Glomerular visceral epithelial cell (primary cell): ENCODE measurements at regions not wholly inside any gene's neighbourhood (a gene's known extent, or its start where the extent isn't known, plus 50 kb on each side); places are given as distances from the start of the nearest gene placed in this dataset.

ENCODE experiments used
- DNase-seq: peaks from one replicate; pipeline ENCODE4 v3.0.0-alpha.2; 2016; ENCODE audit errors: extremely low spot score

DNA sequence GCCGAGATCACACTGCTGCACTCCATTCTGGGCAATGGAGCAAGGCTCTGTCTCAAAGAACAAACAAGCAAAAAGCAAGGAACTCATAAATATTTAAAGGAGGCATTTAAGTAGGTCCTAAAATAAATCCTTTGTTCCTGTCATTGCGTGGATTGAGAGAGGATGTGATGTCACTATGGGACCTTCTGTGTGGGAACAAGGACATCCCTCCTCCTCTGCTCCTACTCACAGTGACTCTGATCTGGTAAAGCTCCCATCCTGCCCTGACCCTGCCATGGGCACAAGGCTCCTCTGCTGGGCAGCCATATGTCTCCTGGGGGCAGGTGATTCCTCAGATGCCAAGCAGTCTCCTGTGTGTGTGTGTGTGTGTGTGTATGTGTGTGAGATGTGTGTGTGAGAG, 74.1 kb upstream of the PRSS58 start:
- DNase-seq = no peak

DNA sequence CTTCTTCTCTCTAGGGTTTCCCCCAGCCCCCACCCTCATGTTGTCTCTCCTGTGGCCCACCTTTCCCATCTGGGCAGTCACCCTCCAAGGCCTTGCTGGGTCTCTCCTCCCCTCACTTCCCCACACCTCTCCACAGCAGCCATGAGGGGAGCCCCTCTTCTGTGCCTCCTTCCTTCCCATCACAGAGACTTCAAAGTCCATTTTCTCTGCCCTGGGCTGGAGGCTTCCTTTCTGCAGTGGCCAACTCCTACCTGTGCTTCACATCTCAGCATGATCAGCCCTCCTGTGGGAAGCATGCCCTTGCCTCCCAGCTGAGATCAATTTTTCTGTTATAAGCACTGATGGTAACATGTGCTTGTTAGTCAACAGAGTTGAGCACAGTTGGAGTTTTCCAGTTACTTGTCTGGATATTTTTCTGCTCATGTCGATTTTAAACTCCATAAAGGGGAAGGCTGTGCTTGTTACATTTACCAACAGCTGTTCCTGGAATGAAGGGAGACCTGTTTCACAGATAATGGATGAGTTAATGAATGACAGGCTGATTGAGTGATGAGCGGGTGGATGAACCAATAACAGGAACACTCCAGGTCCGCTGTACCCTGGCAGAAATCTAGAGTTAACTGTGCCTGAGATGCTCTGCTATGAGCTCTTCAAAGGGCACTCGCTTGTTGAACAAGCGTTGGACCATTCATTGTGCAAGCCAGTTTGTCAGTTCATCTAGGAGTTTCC, 71.4 kb upstream of the PRSS58 start:
- no peak for DNase-seq

DNA sequence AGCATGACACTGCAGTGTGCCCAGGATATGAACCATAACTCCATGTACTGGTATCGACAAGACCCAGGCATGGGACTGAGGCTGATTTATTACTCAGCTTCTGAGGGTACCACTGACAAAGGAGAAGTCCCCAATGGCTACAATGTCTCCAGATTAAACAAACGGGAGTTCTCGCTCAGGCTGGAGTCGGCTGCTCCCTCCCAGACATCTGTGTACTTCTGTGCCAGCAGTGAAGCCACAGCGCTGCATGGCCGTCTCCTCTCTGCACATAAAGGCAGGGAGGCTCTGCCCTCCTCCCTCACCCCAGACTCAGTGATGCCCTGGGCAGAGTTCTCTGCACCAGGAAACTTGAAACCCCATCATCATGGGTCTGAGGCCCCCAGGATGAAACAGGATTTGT, 70.7 kb upstream of the PRSS58 start:
- no peak for DNase-seq

DNA sequence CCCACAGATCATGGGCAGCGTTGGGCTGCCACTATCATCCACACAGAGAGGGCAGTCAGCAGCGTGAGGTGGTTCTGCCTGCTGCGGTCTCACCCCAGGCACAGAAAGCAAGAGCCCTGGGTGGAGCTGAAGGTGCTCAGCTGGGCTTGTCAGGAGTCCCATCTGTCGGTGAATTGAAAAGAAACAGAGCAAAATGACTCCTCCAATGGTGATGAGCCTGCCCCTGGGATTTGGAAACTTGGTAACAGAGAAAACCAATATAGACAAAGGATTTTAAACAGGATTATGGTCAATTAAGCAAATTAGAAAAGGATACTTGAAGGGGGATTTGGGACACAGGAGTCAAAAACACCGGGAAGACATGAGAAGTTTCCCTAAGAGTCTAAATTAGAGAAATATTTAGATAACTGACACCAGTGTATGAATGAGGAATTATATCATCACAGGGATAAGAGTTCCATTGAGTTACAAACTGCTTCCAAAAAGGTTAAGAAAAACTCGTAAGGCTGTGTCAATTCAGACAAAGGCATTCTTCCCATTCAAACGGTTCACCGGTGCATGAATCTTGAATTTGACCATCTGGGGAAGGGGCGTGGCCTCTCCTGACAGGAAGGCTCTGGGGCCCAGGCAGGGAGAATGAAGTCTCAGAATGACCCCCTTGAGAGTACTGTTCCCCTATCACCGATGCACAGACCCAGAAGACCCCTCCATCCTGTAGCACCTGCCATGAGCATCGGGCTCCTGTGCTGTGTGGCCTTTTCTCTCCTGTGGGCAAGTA, 70.0 kb upstream of the PRSS58 start:
- no peak for DNase-seq

DNA sequence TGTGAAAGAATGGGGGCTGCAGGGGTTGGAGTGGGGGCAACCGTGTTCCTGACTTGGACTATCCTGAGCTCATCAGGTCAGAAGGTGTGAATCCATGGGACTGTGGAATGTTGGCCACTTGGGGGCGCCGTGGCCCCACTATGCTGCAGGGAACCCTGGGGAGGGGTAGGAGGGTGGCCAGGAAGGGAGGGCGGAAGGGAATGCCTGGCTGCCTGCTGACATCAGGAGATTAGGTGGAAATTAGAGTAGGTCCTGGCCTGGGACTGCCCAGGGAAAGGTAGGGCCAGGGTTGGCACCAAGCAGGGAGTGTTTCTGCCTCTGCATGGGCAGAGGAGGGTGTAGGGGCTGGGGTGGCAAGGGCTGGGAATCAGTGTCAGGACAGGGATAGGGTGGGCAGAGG, 65.8 kb upstream of the PRSS58 start:
- DNase-seq = no peak

DNA sequence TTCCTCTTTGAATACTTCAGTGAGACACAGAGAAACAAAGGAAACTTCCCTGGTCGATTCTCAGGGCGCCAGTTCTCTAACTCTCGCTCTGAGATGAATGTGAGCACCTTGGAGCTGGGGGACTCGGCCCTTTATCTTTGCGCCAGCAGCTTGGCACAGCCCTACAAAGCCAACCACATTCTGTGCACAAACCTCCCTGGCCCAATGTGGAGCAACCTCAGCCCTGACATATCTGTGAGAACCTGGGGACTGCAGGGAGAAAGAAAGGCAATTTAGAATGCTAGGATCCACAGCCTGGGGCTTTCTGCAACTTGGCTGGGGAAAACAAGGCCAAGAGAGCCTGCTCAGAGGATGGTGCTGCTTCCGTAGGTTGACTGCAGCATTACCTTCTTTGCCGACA, 63.5 kb upstream of the PRSS58 start:
- no peak for DNase-seq

DNA sequence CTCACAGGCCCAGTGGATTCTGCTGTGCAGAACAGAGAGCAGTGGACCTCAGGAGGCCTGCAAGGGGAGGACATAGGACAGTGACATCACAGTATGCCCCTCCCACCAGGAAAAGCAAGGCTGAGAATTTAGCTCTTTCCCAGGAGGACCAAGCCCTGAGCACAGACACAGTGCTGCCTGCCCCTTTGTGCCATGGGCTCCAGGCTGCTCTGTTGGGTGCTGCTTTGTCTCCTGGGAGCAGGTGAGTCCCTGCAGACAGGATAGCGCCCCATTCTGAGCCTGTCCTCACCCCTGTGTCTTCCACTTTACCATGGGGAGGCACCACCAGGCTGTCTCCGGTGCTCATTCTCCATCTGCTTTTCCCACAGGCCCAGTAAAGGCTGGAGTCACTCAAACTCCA, 63.0 kb upstream of the PRSS58 start:
- no peak for DNase-seq

DNA sequence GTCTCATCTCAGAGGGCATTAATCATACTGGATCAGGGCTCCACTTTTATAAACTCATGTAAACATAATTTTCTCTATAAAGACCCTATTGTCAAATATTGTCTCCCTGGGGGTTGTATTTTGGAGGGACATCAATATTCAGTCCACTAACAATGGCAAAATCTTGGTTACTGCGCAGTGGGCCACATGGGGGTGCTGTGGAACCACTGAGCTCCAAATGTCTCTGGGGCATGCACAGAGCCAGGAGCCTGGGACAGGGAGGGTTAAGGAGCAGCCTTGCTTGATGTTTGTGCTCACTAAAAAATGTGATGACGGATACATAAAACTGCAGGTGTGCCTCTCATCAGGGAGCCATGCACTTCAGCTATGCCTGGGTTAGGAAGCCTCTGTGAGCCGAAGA, 62.1 kb upstream of the PRSS58 start:
- no peak for DNase-seq

DNA sequence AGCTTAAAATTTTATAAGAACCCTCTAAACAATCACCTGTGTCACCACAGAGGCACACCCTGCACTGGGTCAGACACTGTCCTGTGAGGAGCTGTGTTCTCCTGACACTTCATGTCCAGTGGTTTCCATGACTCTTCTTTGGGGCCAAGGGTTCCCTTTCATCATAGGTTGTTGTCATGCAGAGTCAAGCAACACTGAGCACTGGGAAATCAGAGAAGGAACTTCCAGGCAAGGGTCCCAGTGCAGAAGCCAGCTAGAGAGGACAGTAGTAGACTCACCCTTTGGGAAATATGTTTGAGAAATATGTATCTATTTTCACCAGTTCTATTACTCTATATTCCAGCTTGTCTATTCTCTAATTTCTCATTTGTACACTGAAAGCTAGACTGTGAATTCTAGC, 56.4 kb upstream of the PRSS58 start:
- no peak for DNase-seq

DNA sequence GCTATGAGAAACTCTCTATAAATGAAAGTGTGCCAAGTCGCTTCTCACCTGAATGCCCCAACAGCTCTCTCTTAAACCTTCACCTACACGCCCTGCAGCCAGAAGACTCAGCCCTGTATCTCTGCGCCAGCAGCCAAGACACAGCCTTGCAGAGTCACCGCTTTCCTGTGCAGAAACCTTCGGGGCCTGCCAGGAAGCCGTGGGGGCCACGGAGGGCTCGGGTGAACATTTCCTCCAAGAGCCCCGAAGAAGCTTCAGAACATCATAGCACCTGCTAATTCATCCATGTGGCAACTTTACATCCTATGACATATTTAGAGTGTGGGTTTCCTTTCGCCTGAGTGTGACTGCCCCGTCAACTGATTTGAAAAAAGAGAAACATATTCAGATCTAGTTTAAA, 55.7 kb upstream of the PRSS58 start:
- no peak for DNase-seq

DNA sequence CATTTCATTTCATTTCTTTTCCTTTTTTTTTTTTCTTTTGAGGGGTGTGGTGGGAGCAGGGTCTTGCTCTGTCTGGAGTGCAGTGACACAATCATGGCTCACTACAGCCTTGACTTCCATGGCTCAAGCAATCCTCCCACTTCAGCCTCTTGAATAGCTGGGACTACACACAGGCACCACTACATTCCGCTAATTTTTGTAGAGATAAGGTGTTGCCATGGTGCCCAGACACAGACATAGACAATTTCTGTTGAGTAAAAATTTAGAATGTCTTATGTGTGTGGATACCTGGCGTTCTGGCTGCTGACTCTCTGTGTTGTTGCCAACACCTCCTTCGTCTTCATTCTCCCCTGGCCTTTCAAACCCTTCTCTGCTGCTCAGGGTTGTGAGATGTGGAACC, 54.0 kb upstream of the PRSS58 start:
- no peak for DNase-seq

DNA sequence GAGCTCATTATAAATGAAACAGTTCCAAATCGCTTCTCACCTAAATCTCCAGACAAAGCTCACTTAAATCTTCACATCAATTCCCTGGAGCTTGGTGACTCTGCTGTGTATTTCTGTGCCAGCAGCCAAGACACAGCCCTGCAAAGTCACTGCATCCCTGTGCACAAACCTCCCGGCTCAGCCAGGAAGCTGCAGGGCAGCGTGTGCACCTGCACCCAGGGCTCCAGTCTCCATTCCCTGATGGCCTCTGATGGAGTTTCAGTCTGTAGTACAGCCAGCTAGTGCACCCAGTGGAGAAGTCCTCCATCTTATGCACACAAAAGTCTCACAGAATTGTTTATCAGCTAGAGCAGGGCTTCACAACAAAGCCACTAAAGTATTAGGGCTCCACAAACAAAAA, 51.1 kb upstream of the PRSS58 start:
- no peak for DNase-seq

DNA sequence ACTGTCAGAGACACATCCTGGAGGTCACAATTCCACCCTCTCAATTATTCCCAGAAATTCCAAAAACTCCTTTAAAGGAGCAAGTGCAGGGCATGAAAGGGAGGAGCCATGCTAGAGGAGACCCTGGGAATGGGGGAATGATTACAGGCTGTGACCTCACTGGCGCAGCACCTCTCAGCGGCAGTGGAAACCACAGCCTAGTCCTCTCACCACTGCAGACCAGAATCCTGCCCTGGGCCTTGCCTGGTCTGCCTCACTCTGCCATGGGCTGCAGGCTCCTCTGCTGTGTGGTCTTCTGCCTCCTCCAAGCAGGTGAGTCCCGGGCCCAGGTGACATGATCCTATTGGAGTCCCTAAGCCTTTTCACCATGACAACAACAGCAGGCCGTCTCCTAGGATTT, 50.5 kb upstream of the PRSS58 start:
- DNase-seq = no peak
